Endothelial cell of umbilical vein (primary cell): ENCODE measurements at regions not wholly inside any gene's neighbourhood (a gene's known extent, or its start where the extent isn't known, plus 50 kb on each side); places are given as distances from the start of the nearest gene placed in this dataset.

ENCODE experiments used
- BruUV-seq: library from RNA; stranded (reverse); fragments of 400-500 nt; replicated peaks from 2 replicates; lab custom pipeline; 2021; lab: Mats Ljungman, UMichigan
- CTCF ChIA-PET: fragments of 300-600, 350-600 bp; sonication (Branson Sonifier 250); formaldehyde crosslinking; loops from one replicate; lab custom pipeline; 2021; ENCODE audit warnings: antibody characterized with exemption, inconsistent platforms; lab: Charles Lee
- POLR2A ChIA-PET: fragments of 300-600, 350-600 bp; sonication (Branson Sonifier 250); formaldehyde crosslinking; loops from one replicate; lab custom pipeline; 2021; ENCODE audit warnings: antibody characterized with exemption, inconsistent platforms; lab: Charles Lee
- DNase-seq: peaks from one replicate; pipeline ENCODE4 v3.0.0-alpha.2; 2011; ENCODE audit warnings: low read depth, low spot score
- FAIRE-seq: peaks from 2 replicates; lab custom pipeline; 2011; peaks lifted over from hg19 to GRCh38; lab: Jason Lieb, UNC
- H2AFZ ChIP-seq: 2 replicates; pipeline ENCODE4 v1.6.0; 2012; ENCODE audit warnings: low read depth, low read length, control low read depth, inconsistent platforms
- H3K27ac ChIP-seq: 2 replicates; pipeline ENCODE4 v1.5.1; 2011; ENCODE audit warnings: low read depth, mild to moderate bottlenecking, control low read depth, low read length, moderate library complexity; ENCODE audit not compliant: insufficient read depth
- H3K27me3 ChIP-seq, 2 experiments: 2 replicates each; pipeline versions ENCODE4 v1.6.0 to v1.6.1; 2011; ENCODE audit warnings: low read length in 2 of 2, mixed read lengths in 1 of 2; ENCODE audit not compliant: control insufficient read depth in 2 of 2, insufficient read depth in 2 of 2
- H3K36me3 ChIP-seq, 2 experiments: 2 replicates in 1 of 2; 3 replicates in 1 of 2; pipeline ENCODE4 v1.5.1; 2011; ENCODE audit warnings: low read length in 2 of 2, mild to moderate bottlenecking in 1 of 2, moderate library complexity in 1 of 2; ENCODE audit not compliant: control insufficient read depth in 2 of 2, insufficient read depth in 2 of 2; ENCODE audit errors: extremely low read depth in 1 of 2
- H3K4me1 ChIP-seq: 3 replicates; pipeline ENCODE4 v1.5.1; 2011; ENCODE audit warnings: mild to moderate bottlenecking, low read length; ENCODE audit not compliant: control insufficient read depth, insufficient read depth; ENCODE audit errors: extremely low read depth
- H3K4me2 ChIP-seq: 2 replicates; pipeline ENCODE4 v1.6.1; 2011; ENCODE audit warnings: low read length, control low read depth, mixed read lengths; ENCODE audit not compliant: insufficient read depth
- H3K4me3 ChIP-seq, 3 experiments: fragments of 200-600 bp in 1 of 3; sonication (generic), shearing (Covaris generic) in 1 of 3; replicated peaks in 1 of 3; 2 replicates each; pipeline ENCODE4 v1.5.1; 2011 to 2016; ENCODE audit warnings: control low read depth in 3 of 3, low read length in 3 of 3, mild to moderate bottlenecking in 2 of 3, inconsistent platforms in 1 of 3, low read depth in 1 of 3, moderate library complexity in 1 of 3; ENCODE audit not compliant: insufficient read depth in 1 of 3
- H3K79me2 ChIP-seq: 2 replicates; pipeline ENCODE4 v1.6.0; 2012; ENCODE audit warnings: low read length, inconsistent platforms; ENCODE audit not compliant: control insufficient read depth, insufficient read depth
- H3K9ac ChIP-seq: replicated peaks from 2 replicates; pipeline ENCODE3; 2011; ENCODE audit warnings: low read length, control low read depth; ENCODE audit not compliant: insufficient read depth; ENCODE audit errors: extremely low read depth
- H3K9me1 ChIP-seq: replicated peaks from 3 replicates; pipeline ENCODE4 v1.6.0; 2011; ENCODE audit warnings: mild to moderate bottlenecking, low read length; ENCODE audit not compliant: control insufficient read depth, insufficient read depth; ENCODE audit errors: extremely low read depth
- H3K9me3 ChIP-seq: replicated peaks from 2 replicates; pipeline ENCODE4 v1.5.1; 2012; ENCODE audit warnings: low read length, inconsistent platforms; ENCODE audit not compliant: control insufficient read depth, insufficient read depth
- H4K20me1 ChIP-seq: replicated peaks from 2 replicates; pipeline ENCODE3; 2011; ENCODE audit warnings: mild to moderate bottlenecking, low read length; ENCODE audit not compliant: control insufficient read depth, insufficient read depth; ENCODE audit errors: extremely low read depth
- CTCF ChIP-seq, 2 donors: IDR thresholded peaks; 1 replicate in 1 of 2; 2 replicates in 1 of 2; pipeline ENCODE4 v1.5.1; 2011; ENCODE audit warnings: low read length in 2 of 2, mild to moderate bottlenecking in 2 of 2, moderate library complexity in 2 of 2, control low read depth in 1 of 2, inconsistent platforms in 1 of 2, low read depth in 1 of 2; ENCODE audit not compliant: insufficient read depth in 1 of 2; ENCODE audit errors: extremely low read depth in 1 of 2
- EZH2 ChIP-seq: IDR thresholded peaks from 2 replicates; pipeline ENCODE4 v1.6.1; 2012; ENCODE audit warnings: borderline replicate concordance, low read depth, mild to moderate bottlenecking, moderate library complexity, low read length, inconsistent platforms; ENCODE audit not compliant: severe bottlenecking
- FOS ChIP-seq: IDR thresholded peaks from 2 replicates; pipeline ENCODE4 v1.6.1; 2011; ENCODE audit warnings: mild to moderate bottlenecking, low read length, moderate library complexity, borderline replicate concordance; ENCODE audit not compliant: insufficient read depth
- GATA2 ChIP-seq: IDR thresholded peaks from 2 replicates; pipeline ENCODE4 v1.7.0; 2011; ENCODE audit warnings: low read depth, mild to moderate bottlenecking, moderate library complexity, mixed read lengths, low read length; ENCODE audit not compliant: insufficient read length, insufficient read depth
- JUN ChIP-seq: IDR thresholded peaks from 2 replicates; pipeline ENCODE4 v1.6.1; 2011; ENCODE audit warnings: borderline replicate concordance, low read depth; ENCODE audit not compliant: insufficient read length, insufficient read depth
- MAX ChIP-seq: IDR thresholded peaks from 2 replicates; pipeline ENCODE4 v1.6.1; 2011; ENCODE audit not compliant: insufficient read depth, insufficient read length
- MYC ChIP-seq: IDR thresholded peaks from one replicate; pipeline ENCODE4 v1.6.1; 2011; ENCODE audit warnings: mild to moderate bottlenecking, low read depth, low read length
- POLR2A ChIP-seq: IDR thresholded peaks from 2 replicates; pipeline ENCODE4 v1.6.1; 2012; ENCODE audit warnings: low read depth, mild to moderate bottlenecking, control low read depth, low read length
- POLR2AphosphoS5 ChIP-seq: IDR thresholded peaks from 2 replicates; pipeline ENCODE4 v1.6.1; 2012; ENCODE audit warnings: low read depth, mild to moderate bottlenecking, control low read depth, low read length, moderate library complexity; ENCODE audit not compliant: insufficient read depth
- dilution Hi-C: fragments of 300-500 bp; cut with MboI; formaldehyde crosslinking; loops from one replicate; pipeline ENCODE4 v1.15.0; 2019; ENCODE audit warnings: low sequenced_read_pairs; ENCODE audit not compliant: extremely low pct_ligation_motif_present
- intact Hi-C: fragments of 100-400 bp; cut with micrococcal nuclease; formaldehyde crosslinking; loops from one replicate; pipeline ENCODE4 v1.10.0; 2022

GRCh38 chr2:105464325-105464724, 65.5 kb upstream of the FHL2 start:
- DNase-seq (no peak), FAIRE-seq (no peak)
- no peak overlapping the region for H3K27ac ChIP-seq
- dilution Hi-C loops = no loop called here
- no peaks in the 10 kb centered on the region for H4K20me1 ChIP-seq
- no peak overlapping the region for H3K9ac ChIP-seq
- H3K36me3 ChIP-seq = no peaks in the 10 kb centered on the region
- H3K4me2 ChIP-seq = no peak overlapping the region
- BruUV-seq = no TSS peak
- POLR2A ChIA-PET = no interaction called here
- H3K9me1 ChIP-seq = no peaks in the 10 kb centered on the region
- H3K4me3 ChIP-seq = no peak overlapping the region
- no peak for TF ChIP-seq FOS
- CTCF ChIA-PET = no interaction called here
- no peaks in the 10 kb centered on the region for H3K4me1 ChIP-seq
- no peaks in the 10 kb centered on the region for H3K9me3 ChIP-seq
- no peak overlapping the region for H2AFZ ChIP-seq
- H3K27me3 ChIP-seq = peaks cover 0 to 5% of the 10 kb centered on the region in 2 experiments
- H3K79me2 ChIP-seq = no peaks in the 10 kb centered on the region
- intact Hi-C loops = no loop called here

- Histone ChIP-seq H3K9ac (no peak overlapping the region), H3K27me3 (no peaks in the 10 kb centered on the region), H3K4me1 (peaks cover 4% of the 10 kb centered on the region), H3K4me3 (no peak overlapping the region), H3K4me2 (no peak overlapping the region), H3K27ac (no peak overlapping the region), H3K36me3 (no peaks in the 10 kb centered on the region), H3K9me3 (no peaks in the 10 kb centered on the region), H2AFZ (no peak overlapping the region), H4K20me1 (no peaks in the 10 kb centered on the region), H3K79me2 (no peaks in the 10 kb centered on the region), H3K9me1 (no peaks in the 10 kb centered on the region)
- ChIA-PET CTCF (interaction anchor here (1.0 kb wide), 1 partner anchor 61 kb away, joined by 4 read pairs; no protein-coding TSS in a partner anchor), POLR2A (no interaction called here)
- intact Hi-C loops = no loop called here
- no TSS peak for BruUV-seq
- TF ChIP-seq GATA2 (no peak), MAX (no peak), POLR2A (no peak), FOS (no peak), EZH2 (no peak), CTCF (IDR thresholded peaks at IDR 0.05; ENCODE audit: extremely low read depth in 1 of 2, insufficient read depth in 1 of 2, low read depth in 1 of 2, low read length in 2 of 2) (no peak), JUN (no peak), MYC (no peak), POLR2AphosphoS5 (no peak)
- DNase-seq = no peak
- dilution Hi-C loops = no loop called here
- no peak for FAIRE-seq
These were observed 61.3 kb upstream of the FHL2 start for GRCh38 chr2:105460048-105460732.
